CD4-positive, alpha-beta T cell (primary cell): ENCODE measurements at regions not wholly inside any gene's neighbourhood (a gene's known extent, or its start where the extent isn't known, plus 50 kb on each side); places are given as distances from the start of the nearest gene placed in this dataset.

Experiments
- ATAC-seq: fragments of 200-7000 bp; cut with Tn5 transposase; one replicate; pipeline ENCODE4 v1.10.0; 2022; ENCODE audit warnings: mild to moderate bottlenecking; ENCODE audit not compliant: poor library complexity
- CTCF ChIA-PET: fragments of 350-600 bp; sonication (Branson Sonifier 250); formaldehyde crosslinking; loops from one replicate; lab custom pipeline; 2021; ENCODE audit warnings: antibody characterized with exemption, inconsistent platforms; lab: Charles Lee
- POLR2A ChIA-PET: fragments of 350-600 bp; sonication (Branson Sonifier 250); formaldehyde crosslinking; loops from one replicate; lab custom pipeline; 2021; ENCODE audit warnings: antibody characterized with exemption, inconsistent platforms; lab: Charles Lee
- DNase-seq, 14 experiments: peaks; one replicate each; pipeline ENCODE4 v3.0.0-alpha.2; 2013 to 2020; ENCODE audit warnings: mixed read lengths in 2 of 14
- H3K27ac ChIP-seq, 2 donors: one replicate each; pipeline versions ENCODE4 v1.5.1 to v1.7.0; 2013; ENCODE audit warnings: low read length in 2 of 2, low read depth in 1 of 2, mild to moderate bottlenecking in 1 of 2
- H3K27me3 ChIP-seq, 2 experiments: 1 replicate in 1 of 2; 2 replicates in 1 of 2; pipeline versions ENCODE4 v1.6.1 to v1.7.0; 2013; ENCODE audit warnings: low read length in 2 of 2, control low read depth in 1 of 2, mild to moderate bottlenecking in 1 of 2, moderate library complexity in 1 of 2; ENCODE audit not compliant: insufficient read depth in 2 of 2, control insufficient read depth in 1 of 2
- H3K36me3 ChIP-seq: one replicate; pipeline ENCODE4 v1.6.1; 2013; ENCODE audit warnings: low read length, control low read depth; ENCODE audit not compliant: insufficient read depth
- H3K4me1 ChIP-seq: one replicate; pipeline ENCODE4 v1.6.1; 2013; ENCODE audit warnings: low read length, control low read depth; ENCODE audit not compliant: insufficient read depth
- H3K4me3 ChIP-seq: one replicate; pipeline ENCODE4 v1.5.1; 2013; ENCODE audit warnings: mild to moderate bottlenecking, low read length, moderate library complexity
- H3K9me3 ChIP-seq, 2 experiments: 1 replicate in 1 of 2; 2 replicates in 1 of 2; pipeline versions ENCODE4 v1.6.1 to v1.7.0; 2013; ENCODE audit warnings: low read length in 2 of 2, mild to moderate bottlenecking in 2 of 2, control low read depth in 1 of 2, moderate library complexity in 1 of 2; ENCODE audit not compliant: control insufficient read depth in 1 of 2, insufficient read depth in 1 of 2
- H3K27ac Mint-ChIP-seq: one replicate; pipeline ENCODE4 v1.8.0; 2020; ENCODE audit warnings: mixed read lengths
- H3K27me3 Mint-ChIP-seq: one replicate; pipeline ENCODE4 v1.8.0; 2021; ENCODE audit warnings: mixed read lengths
- H3K36me3 Mint-ChIP-seq: one replicate; pipeline ENCODE4 v1.8.0; 2021; ENCODE audit warnings: low read depth, mixed read lengths
- H3K4me1 Mint-ChIP-seq: one replicate; pipeline ENCODE4 v1.8.0; 2021; ENCODE audit warnings: low read depth, mixed read lengths
- H3K4me3 Mint-ChIP-seq: one replicate; pipeline ENCODE4 v1.8.0; 2020; ENCODE audit warnings: mild to moderate bottlenecking, mixed read lengths
- H3K9me3 Mint-ChIP-seq: one replicate; pipeline ENCODE4 v1.8.0; 2020; ENCODE audit warnings: mixed read lengths
- CTCF ChIP-seq: fragments of 200-600 bp; IDR thresholded peaks from one replicate; pipeline ENCODE4 v1.8.0; 2022; ENCODE audit warnings: antibody characterized with exemption, mild to moderate bottlenecking
- intact Hi-C, 2 experiments: fragments of 100-400 bp; cut with DNase I in 1 of 2; cut with micrococcal nuclease in 1 of 2; formaldehyde crosslinking; loops; one replicate each; pipeline versions ENCODE4 v1.15.1 to v1.9.0; 2023 to 2025; cut with DNase I, micrococcal nuclease

- TF ChIP-seq CTCF: no peak
Observed at GRCh38 chr18:78892177-78892576, 87.4 kb upstream of the SALL3 start.

GRCh38 chr18:78892721-78893120 lies 86.9 kb upstream of the SALL3 start:
- Histone ChIP-seq H3K4me1 (no peaks in the 10 kb centered on the region), H3K36me3 (no peaks in the 10 kb centered on the region), H3K27me3 (no peaks in the 10 kb centered on the region), H3K27ac (no peak overlapping the region), H3K9me3 (peaks cover 10 to 16% of the 10 kb centered on the region in 2 experiments), H3K4me3 (no peak overlapping the region)
- no peaks in the 10 kb centered on the region for H3K36me3 Mint-ChIP-seq
- ATAC-seq (no peak), DNase-seq (no peak)
- H3K4me1 Mint-ChIP-seq: no peaks in the 10 kb centered on the region
- ChIA-PET POLR2A (no interaction called here), CTCF (no interaction called here)
- peaks cover 3% of the 10 kb centered on the region for H3K9me3 Mint-ChIP-seq
- no peak for TF ChIP-seq CTCF
- intact Hi-C loops: no loop called here
- no peaks in the 10 kb centered on the region for H3K27me3 Mint-ChIP-seq
- H3K4me3 Mint-ChIP-seq: no peak overlapping the region
- H3K27ac Mint-ChIP-seq: no peak overlapping the region

More at GRCh38 chr18:78892177-78892576, 87.4 kb upstream of the SALL3 start:
- no peaks in the 10 kb centered on the region for H3K4me1 ChIP-seq
- Mint-ChIP-seq H3K4me3 (no peak overlapping the region), H3K27me3 (no peaks in the 10 kb centered on the region), H3K9me3 (peaks cover 7% of the 10 kb centered on the region), H3K36me3 (no peaks in the 10 kb centered on the region), H3K27ac (no peak overlapping the region), H3K4me1 (no peaks in the 10 kb centered on the region)
- no peak for ATAC-seq
- no peak for DNase-seq
- no peaks in the 10 kb centered on the region for H3K27me3 ChIP-seq
- intact Hi-C loops: no loop called here
- no peak overlapping the region for H3K27ac ChIP-seq
- peaks cover 10 to 16% of the 10 kb centered on the region in 2 experiments for H3K9me3 ChIP-seq
- H3K4me3 ChIP-seq: no peak overlapping the region
- POLR2A ChIA-PET: no interaction called here
- no peaks in the 10 kb centered on the region for H3K36me3 ChIP-seq
- CTCF ChIA-PET: no interaction called here

- POLR2A ChIA-PET: no interaction called here
- ATAC-seq (no peak), DNase-seq (no peak)
- intact Hi-C loops: no loop called here
- Mint-ChIP-seq H3K27ac (no peak overlapping the region), H3K4me3 (no peak overlapping the region), H3K27me3 (no peaks in the 10 kb centered on the region), H3K4me1 (no peaks in the 10 kb centered on the region), H3K36me3 (no peaks in the 10 kb centered on the region), H3K9me3 (no peaks in the 10 kb centered on the region)
- H3K4me1 ChIP-seq: no peaks in the 10 kb centered on the region
- peaks cover 10 to 16% of the 10 kb centered on the region in 2 experiments for H3K9me3 ChIP-seq
- no peaks in the 10 kb centered on the region for H3K36me3 ChIP-seq
- H3K27ac ChIP-seq: no peak overlapping the region
- no peak overlapping the region for H3K4me3 ChIP-seq
- H3K27me3 ChIP-seq: no peaks in the 10 kb centered on the region
- TF ChIP-seq CTCF: no peak
- CTCF ChIA-PET: no interaction called here
Observed at GRCh38 chr18:78893281-78894032, 86.2 kb upstream of the SALL3 start.
